HFFc6 (cell line): ENCODE measurements at regions not wholly inside any gene's neighbourhood (a gene's known extent, or its start where the extent isn't known, plus 50 kb on each side); places are given as distances from the start of the nearest gene placed in this dataset.
A peak's percentile ranks its signal among the peaks of the same experiment; 100 is the strongest.

ENCODE experiments used
- DNase-seq: peaks from one replicate; pipeline ENCODE4 v3.0.0-alpha.2; 2018
- H3K27ac Mint-ChIP-seq: 2 replicates; pipeline ENCODE4 v1.8.0; 2020; ENCODE audit warnings: mild to moderate bottlenecking, mixed read lengths
- H3K27me3 Mint-ChIP-seq: 2 replicates; pipeline ENCODE4 v1.8.0; 2021; ENCODE audit warnings: mild to moderate bottlenecking, moderate library complexity, mixed read lengths; ENCODE audit not compliant: insufficient read depth
- H3K36me3 Mint-ChIP-seq: 2 replicates; pipeline ENCODE4 v1.8.0; 2021; ENCODE audit warnings: low read depth, mixed read lengths
- H3K4me1 Mint-ChIP-seq: 2 replicates; pipeline ENCODE4 v1.8.0; 2020; ENCODE audit warnings: low read depth, mixed read lengths
- H3K4me3 Mint-ChIP-seq: 2 replicates; pipeline ENCODE4 v1.8.0; 2020; ENCODE audit warnings: mild to moderate bottlenecking, moderate library complexity, mixed read lengths
- H3K9me3 Mint-ChIP-seq: 2 replicates; pipeline ENCODE4 v1.8.0; 2020; ENCODE audit warnings: mild to moderate bottlenecking, mixed read lengths
- TF ChIP-seq, protein P1 (sequence below): fragments of 200-600 bp; sonication (generic); IDR thresholded peaks from 2 replicates; pipeline ENCODE4 v1.5.0; 2021; ENCODE audit warnings: antibody characterized with exemption, mild to moderate bottlenecking

DNA sequence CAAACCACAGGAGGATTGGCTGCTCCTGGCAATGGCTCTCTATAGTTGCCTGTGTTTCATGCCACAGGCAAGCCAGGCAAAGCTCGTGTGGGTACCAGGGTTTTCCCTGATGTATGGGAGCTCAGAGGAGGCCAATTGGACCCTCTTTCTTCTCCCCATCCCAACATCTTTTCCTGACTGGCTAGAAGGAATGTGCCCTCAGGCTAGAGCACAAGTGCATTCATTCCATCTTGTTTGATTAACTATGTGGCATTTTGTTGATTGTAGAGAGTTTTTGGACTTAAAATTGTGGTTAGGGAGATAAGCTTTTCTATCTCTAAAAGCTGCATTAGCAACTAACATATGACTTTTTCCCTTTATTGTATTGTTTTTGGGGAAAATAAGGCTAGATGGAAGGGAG lies 561.3 kb downstream of the PSAT1 start:
- H3K4me3 Mint-ChIP-seq = no peak overlapping the region
- TF ChIP-seq, protein P1, sequence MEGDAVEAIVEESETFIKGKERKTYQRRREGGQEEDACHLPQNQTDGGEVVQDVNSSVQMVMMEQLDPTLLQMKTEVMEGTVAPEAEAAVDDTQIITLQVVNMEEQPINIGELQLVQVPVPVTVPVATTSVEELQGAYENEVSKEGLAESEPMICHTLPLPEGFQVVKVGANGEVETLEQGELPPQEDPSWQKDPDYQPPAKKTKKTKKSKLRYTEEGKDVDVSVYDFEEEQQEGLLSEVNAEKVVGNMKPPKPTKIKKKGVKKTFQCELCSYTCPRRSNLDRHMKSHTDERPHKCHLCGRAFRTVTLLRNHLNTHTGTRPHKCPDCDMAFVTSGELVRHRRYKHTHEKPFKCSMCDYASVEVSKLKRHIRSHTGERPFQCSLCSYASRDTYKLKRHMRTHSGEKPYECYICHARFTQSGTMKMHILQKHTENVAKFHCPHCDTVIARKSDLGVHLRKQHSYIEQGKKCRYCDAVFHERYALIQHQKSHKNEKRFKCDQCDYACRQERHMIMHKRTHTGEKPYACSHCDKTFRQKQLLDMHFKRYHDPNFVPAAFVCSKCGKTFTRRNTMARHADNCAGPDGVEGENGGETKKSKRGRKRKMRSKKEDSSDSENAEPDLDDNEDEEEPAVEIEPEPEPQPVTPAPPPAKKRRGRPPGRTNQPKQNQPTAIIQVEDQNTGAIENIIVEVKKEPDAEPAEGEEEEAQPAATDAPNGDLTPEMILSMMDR = no peak
- no peaks in the 10 kb centered on the region for H3K9me3 Mint-ChIP-seq
- peaks cover 68% of the 10 kb centered on the region for H3K4me1 Mint-ChIP-seq
- DNase-seq = no peak
- H3K27ac Mint-ChIP-seq = peak overlapping the region; percentile 61
- H3K36me3 Mint-ChIP-seq = peaks cover 19% of the 10 kb centered on the region
- H3K27me3 Mint-ChIP-seq = no peaks in the 10 kb centered on the region

DNA sequence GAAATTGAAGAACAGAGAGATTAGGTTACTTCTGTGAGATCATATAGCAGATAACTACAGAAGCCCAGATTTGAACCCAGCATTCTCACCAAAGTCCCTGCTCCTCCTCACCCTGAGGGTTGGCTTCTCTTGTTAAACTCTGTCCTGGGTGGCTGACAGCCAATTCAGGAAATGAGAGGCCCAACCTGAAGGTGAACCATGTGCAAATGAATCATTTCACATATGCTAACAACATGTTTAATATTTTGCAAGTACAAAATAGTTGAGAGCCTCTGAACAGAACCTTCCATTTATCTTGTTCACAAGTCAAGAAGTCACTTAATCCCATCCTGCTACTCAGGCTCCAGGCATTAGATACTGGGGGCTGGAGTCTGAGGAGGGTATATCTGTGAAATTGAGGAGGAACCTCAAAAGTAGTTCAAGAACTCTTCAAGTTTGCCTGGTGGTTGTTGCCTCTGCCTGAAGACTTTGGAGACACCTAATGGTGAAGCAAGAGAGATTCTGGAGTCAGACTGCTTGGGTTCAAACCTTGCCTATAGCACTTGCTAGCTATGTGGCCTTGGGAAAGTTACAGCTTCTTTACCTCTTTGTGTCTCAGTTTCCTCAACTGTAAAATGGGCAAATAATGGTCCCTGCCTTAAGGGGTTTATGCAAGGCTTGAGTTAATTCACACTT lies 564.0 kb downstream of the PSAT1 start:
- DNase-seq = peak; percentile 55
- Mint-ChIP-seq H3K9me3 (no peaks in the 10 kb centered on the region), H3K36me3 (peaks cover 19% of the 10 kb centered on the region), H3K4me1 (peaks cover 73% of the 10 kb centered on the region), H3K27ac (peak overlapping the region; percentile 71), H3K4me3 (no peak overlapping the region), H3K27me3 (no peaks in the 10 kb centered on the region; the same call in 1 of the 2 replicates)
- TF ChIP-seq, protein P1 = peak; percentile 32; the same call in 1 of the 2 replicates

DNA sequence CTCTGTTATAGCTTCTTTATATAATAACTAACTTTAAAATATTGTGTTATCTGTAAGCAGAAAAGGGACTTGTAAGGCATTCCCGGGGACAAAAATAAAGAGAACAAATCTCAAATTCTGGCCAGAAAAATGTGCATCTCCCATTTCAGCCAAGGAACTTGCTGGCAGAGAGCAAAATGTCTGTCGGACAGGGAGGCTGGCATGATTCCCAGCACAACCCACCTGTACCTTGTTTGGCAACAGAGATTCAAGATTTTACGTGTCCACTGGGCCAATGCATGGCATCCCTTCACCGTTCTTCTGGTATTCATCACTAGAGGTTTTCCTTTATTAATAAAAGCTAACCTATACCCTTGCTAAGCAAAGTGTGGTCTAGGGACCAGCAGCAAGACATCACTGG lies 566.6 kb downstream of the PSAT1 start:
- Mint-ChIP-seq H3K4me1 (peaks cover 73% of the 10 kb centered on the region), H3K27ac (no peak overlapping the region), H3K4me3 (no peak overlapping the region), H3K36me3 (peaks cover 17% of the 10 kb centered on the region), H3K27me3 (no peaks in the 10 kb centered on the region; the same call in 1 of the 2 replicates), H3K9me3 (no peaks in the 10 kb centered on the region)
- DNase-seq = no peak
- TF ChIP-seq, protein P1 = no peak

DNA sequence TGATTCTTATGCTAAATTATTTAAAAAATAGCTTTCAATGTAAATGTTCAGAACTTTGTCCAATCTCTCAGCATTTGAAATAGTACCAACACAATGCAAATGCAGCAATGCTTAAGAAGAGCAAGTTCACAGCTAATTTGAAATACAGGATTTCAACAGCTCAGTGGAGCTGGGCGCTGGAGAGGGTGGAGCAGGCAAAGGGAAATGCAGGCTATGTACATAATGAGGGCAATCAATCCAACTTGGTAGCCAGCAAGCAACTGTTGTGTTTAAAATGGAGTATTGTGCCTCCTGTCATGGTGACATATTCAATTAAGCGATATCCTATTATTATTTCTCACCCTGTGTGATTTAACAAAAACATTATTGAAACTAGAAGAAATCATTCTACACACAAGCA lies 568.8 kb downstream of the PSAT1 start:
- Mint-ChIP-seq H3K36me3 (peaks cover 19% of the 10 kb centered on the region), H3K27ac (peak overlapping the region; percentile 82), H3K27me3 (no peaks in the 10 kb centered on the region; the same call in 1 of the 2 replicates), H3K9me3 (no peaks in the 10 kb centered on the region), H3K4me1 (peaks cover 68% of the 10 kb centered on the region), H3K4me3 (no peak overlapping the region; the same call in 1 of the 2 replicates)
- no peak for DNase-seq
- TF ChIP-seq, protein P1 = no peak

DNA sequence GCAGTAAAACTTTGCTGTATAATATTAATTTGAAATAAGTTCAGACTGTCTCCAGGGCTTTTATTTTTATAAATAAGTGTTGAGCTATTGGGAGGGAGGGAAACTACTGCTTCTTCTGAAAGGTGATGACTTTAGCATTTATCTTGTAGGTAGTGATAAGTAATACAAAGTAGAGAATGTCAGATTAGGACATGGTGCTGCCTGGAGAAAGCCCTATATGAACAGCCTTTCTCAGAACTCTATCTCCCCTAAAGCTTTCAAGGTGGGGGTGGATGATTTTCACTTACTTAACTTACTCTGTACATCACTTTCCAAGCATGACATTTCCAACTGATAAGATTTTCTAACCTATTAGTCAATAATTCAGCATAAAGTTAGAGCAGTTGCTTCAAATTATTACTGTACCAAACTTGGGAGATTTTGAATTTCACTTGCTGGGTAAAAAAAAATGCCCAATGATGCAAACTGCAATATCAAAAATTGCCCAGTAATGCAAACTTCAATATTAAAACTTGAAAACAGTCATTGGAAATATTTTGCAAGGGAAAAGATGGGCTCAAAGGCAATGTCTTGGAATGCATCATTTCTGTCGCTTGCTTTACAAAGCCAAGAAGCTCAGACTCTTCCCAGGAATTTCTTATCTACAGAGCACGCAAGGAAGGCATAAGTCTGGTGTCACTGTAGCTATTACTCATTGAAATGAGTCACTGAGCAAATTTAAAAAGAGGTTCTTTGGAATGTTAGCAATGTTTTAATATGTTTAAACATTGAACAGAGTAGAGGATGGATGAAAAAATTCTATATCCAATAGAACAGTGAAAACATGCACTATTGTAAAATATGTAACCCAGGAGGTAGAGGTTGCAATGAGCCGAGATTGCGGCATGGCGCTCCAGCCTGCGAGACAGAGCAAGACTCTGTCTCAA lies 569.5 kb downstream of the PSAT1 start:
- Mint-ChIP-seq H3K27me3 (no peaks in the 10 kb centered on the region; the same call in 1 of the 2 replicates), H3K36me3 (peaks cover 24% of the 10 kb centered on the region), H3K4me3 (peak overlapping the region; percentile 9; the same call in 1 of the 2 replicates), H3K27ac (peak overlapping the region; percentile 82), H3K9me3 (no peaks in the 10 kb centered on the region), H3K4me1 (peaks cover 68% of the 10 kb centered on the region)
- DNase-seq = peak; percentile 93
- TF ChIP-seq, protein P1 = no peak
